B cell (primary cell): ENCODE measurements at regions not wholly inside any gene's neighbourhood (a gene's known extent, or its start where the extent isn't known, plus 50 kb on each side); places are given as distances from the start of the nearest gene placed in this dataset.

Experiments used
- ATAC-seq: fragments of 200-7000 bp; cut with Tn5 transposase; one replicate; pipeline ENCODE4 v1.10.0; 2021; ENCODE audit warnings: low read depth, mild to moderate bottlenecking, moderate number of reproducible peaks, moderate library complexity
- CTCF ChIA-PET: fragments of 350-600 bp; sonication (Branson Sonifier 250); formaldehyde crosslinking; loops from one replicate; lab custom pipeline; 2021; ENCODE audit warnings: antibody characterized with exemption, inconsistent platforms; lab: Charles Lee
- POLR2A ChIA-PET: fragments of 350-600 bp; sonication (Branson Sonifier 250); formaldehyde crosslinking; loops from one replicate; lab custom pipeline; 2021; ENCODE audit warnings: antibody characterized with exemption; lab: Charles Lee
- DNase-seq: peaks from one replicate; pipeline ENCODE4 v3.0.0; 2013
- H2AFZ ChIP-seq: 2 replicates; pipeline ENCODE4 v1.6.1; 2012; ENCODE audit warnings: mild to moderate bottlenecking, low read depth, low read length; ENCODE audit not compliant: insufficient read depth, poor library complexity, severe bottlenecking
- H3K27ac ChIP-seq, 2 donors: 1 replicate in 1 of 2; 2 replicates in 1 of 2; pipeline ENCODE4 v1.5.1; 2012 to 2013; ENCODE audit warnings: low read length in 2 of 2, mild to moderate bottlenecking in 2 of 2, moderate library complexity in 1 of 2
- H3K27me3 ChIP-seq, 4 experiments: fragments of 200-600 bp in 1 of 4; sonication (generic) in 1 of 4; replicated peaks in 1 of 4; 1 replicate in 2 of 4; 2 replicates in 2 of 4; pipeline versions ENCODE4 v1.6.1 to v1.7.0; 2013 to 2016; ENCODE audit warnings: low read length in 3 of 4, mild to moderate bottlenecking in 2 of 4, mixed read lengths in 1 of 4, moderate library complexity in 1 of 4; ENCODE audit not compliant: insufficient read depth in 4 of 4, control insufficient read depth in 3 of 4; ENCODE audit errors: control extremely low read depth in 1 of 4
- H3K36me3 ChIP-seq, 2 experiments: replicated peaks in 1 of 2; 1 replicate in 1 of 2; 2 replicates in 1 of 2; pipeline versions ENCODE4 v1.6.1 to v1.7.1; 2013; ENCODE audit warnings: low read length in 1 of 2; ENCODE audit not compliant: insufficient read depth in 2 of 2, control insufficient read depth in 1 of 2; ENCODE audit errors: control extremely low read depth in 1 of 2, extremely low read depth in 1 of 2
- H3K4me1 ChIP-seq, 2 donors: fragments of 200-600 bp in 1 of 2; sonication (generic) in 1 of 2; 1 replicate in 1 of 2; 2 replicates in 1 of 2; pipeline versions ENCODE4 v1.5.1 to v1.6.1; 2013 to 2017; ENCODE audit warnings: low read length in 2 of 2; ENCODE audit not compliant: control insufficient read depth in 2 of 2, insufficient read depth in 2 of 2
- H3K4me2 ChIP-seq: replicated peaks from 2 replicates; pipeline ENCODE3; 2012; ENCODE audit warnings: mild to moderate bottlenecking, low read depth, low read length; ENCODE audit not compliant: poor library complexity, severe bottlenecking
- H3K4me3 ChIP-seq, 5 experiments: fragments of 200-600 bp in 1 of 5; sonication (generic) in 1 of 5; 1 replicate in 3 of 5; 2 replicates in 2 of 5; pipeline versions ENCODE4 v1.5.1 to v1.7.0; 2011 to 2016; ENCODE audit warnings: low read length in 4 of 5, mild to moderate bottlenecking in 4 of 5, low read depth in 2 of 5, control low read depth in 1 of 5, moderate library complexity in 1 of 5; ENCODE audit not compliant: insufficient read depth in 1 of 5; ENCODE audit errors: control extremely low read depth in 1 of 5, extremely low read depth in 1 of 5
- H3K79me2 ChIP-seq: fragments of 200-600 bp; sonication (generic); one replicate; pipeline ENCODE4 v1.6.0; 2016; ENCODE audit warnings: low read length; ENCODE audit not compliant: control insufficient read depth, insufficient read depth
- H3K9ac ChIP-seq: fragments of 200-600 bp; sonication (generic); 2 replicates; pipeline ENCODE4 v1.6.1; 2017; ENCODE audit warnings: mild to moderate bottlenecking, low read length, moderate library complexity
- H3K9me3 ChIP-seq, 3 donors: one replicate each; pipeline versions ENCODE4 v1.6.1 to v1.7.1; 2013; ENCODE audit warnings: low read length in 2 of 3; ENCODE audit not compliant: control insufficient read depth in 2 of 3, insufficient read depth in 1 of 3; ENCODE audit errors: control extremely low read depth in 1 of 3
- H4K20me1 ChIP-seq: 2 replicates; pipeline ENCODE4 v1.6.0; 2012; ENCODE audit warnings: mild to moderate bottlenecking, low read length; ENCODE audit not compliant: insufficient read depth, control insufficient read depth, poor library complexity, severe bottlenecking
- H3K27ac Mint-ChIP-seq: one replicate; pipeline ENCODE4 v1.8.0; 2021; ENCODE audit warnings: mixed read lengths
- H3K27me3 Mint-ChIP-seq: one replicate; pipeline ENCODE4 v1.8.0; 2021; ENCODE audit warnings: mixed read lengths
- H3K4me1 Mint-ChIP-seq: one replicate; pipeline ENCODE4 v1.8.0; 2021; ENCODE audit warnings: mixed read lengths
- H3K4me3 Mint-ChIP-seq: one replicate; pipeline ENCODE4 v1.8.0; 2021; ENCODE audit warnings: mixed read lengths
- H3K9me3 Mint-ChIP-seq: one replicate; pipeline ENCODE4 v1.8.0; 2022; ENCODE audit warnings: mixed read lengths; ENCODE audit not compliant: insufficient read depth
- CTCF ChIP-seq: fragments of 200-600 bp; IDR thresholded peaks from one replicate; pipeline ENCODE4 v1.8.0; 2022; ENCODE audit warnings: antibody characterized with exemption, mild to moderate bottlenecking
- EZH2 ChIP-seq: IDR thresholded peaks from 2 replicates; pipeline ENCODE4 v1.6.1; 2012; ENCODE audit warnings: borderline replicate concordance, low read depth, mild to moderate bottlenecking, moderate library complexity, low read length; ENCODE audit not compliant: insufficient read depth, poor library complexity, severe bottlenecking
- WGBS: methylation state at CpG from one replicate; pipeline ENCODE4 v1.1.5; 2013; ENCODE audit warnings: missing lambda C conversion rate; ENCODE audit not compliant: insufficient coverage; 5-methylcytosine and 5-hydroxymethylcytosine counted together
- intact Hi-C: fragments of 100-400 bp; cut with micrococcal nuclease; formaldehyde crosslinking; loops from one replicate; pipeline ENCODE4 v1.10.0; 2022

GRCh38 chr5:110088676-110089436 lies 399.1 kb downstream of the MAN2A1 start:
- H3K4me3 Mint-ChIP-seq = no peak overlapping the region
- WGBS = no CpG with 5 or more reads among the region's 1 CpG
- ATAC-seq (no peak), DNase-seq (no peak)
- Histone ChIP-seq H3K79me2 (no peaks in the 10 kb centered on the region), H3K4me2 (no peak overlapping the region), H3K4me3 (no peak overlapping the region), H3K9me3 (no peaks in the 10 kb centered on the region), H3K36me3 (no peaks in the 10 kb centered on the region), H4K20me1 (no peaks in the 10 kb centered on the region), H3K27ac (no peak overlapping the region), H3K4me1 (no peaks in the 10 kb centered on the region), H3K9ac (no peak overlapping the region), H2AFZ (no peak overlapping the region), H3K27me3 (no peaks in the 10 kb centered on the region)
- TF ChIP-seq EZH2 = no peak
- no peak for TF ChIP-seq CTCF
- POLR2A ChIA-PET = no interaction called here
- no peaks in the 10 kb centered on the region for H3K4me1 Mint-ChIP-seq
- CTCF ChIA-PET = no interaction called here
- no peaks in the 10 kb centered on the region for H3K27me3 Mint-ChIP-seq
- intact Hi-C loops = no loop called here
- H3K9me3 Mint-ChIP-seq = no peaks in the 10 kb centered on the region
- no peak overlapping the region for H3K27ac Mint-ChIP-seq

- no peak overlapping the region for H2AFZ ChIP-seq
- Mint-ChIP-seq H3K4me1 (no peaks in the 10 kb centered on the region), H3K27ac (no peak overlapping the region), H3K4me3 (no peak overlapping the region), H3K27me3 (no peaks in the 10 kb centered on the region), H3K9me3 (no peaks in the 10 kb centered on the region)
- 94% methylated on average over 2 of the region's 4 CpGs for WGBS
- no peak for TF ChIP-seq CTCF
- TF ChIP-seq EZH2 = no peak
- no peaks in the 10 kb centered on the region for H3K9me3 ChIP-seq
- no peaks in the 10 kb centered on the region for H3K4me1 ChIP-seq
- no peak for DNase-seq
- no peaks in the 10 kb centered on the region for H3K27me3 ChIP-seq
- CTCF ChIA-PET = no interaction called here
- POLR2A ChIA-PET = no interaction called here
- no peaks in the 10 kb centered on the region for H3K36me3 ChIP-seq
- H3K4me3 ChIP-seq = no peak overlapping the region
- H4K20me1 ChIP-seq = no peaks in the 10 kb centered on the region
- H3K4me2 ChIP-seq = no peak overlapping the region
- H3K27ac ChIP-seq = no peak overlapping the region
- no peaks in the 10 kb centered on the region for H3K79me2 ChIP-seq
- H3K9ac ChIP-seq = no peak overlapping the region
- intact Hi-C loops = no loop called here
- no peak for ATAC-seq
These were observed 403.4 kb downstream of the MAN2A1 start for GRCh38 chr5:110092955-110093785.
